Activated CD4-positive, alpha-beta T cell treated with anti-CD3 and anti-CD28 coated beads, Interleukin-2, amount 50 U/mL, for 16 hours (primary cell): ENCODE measurements at regions not wholly inside any gene's neighbourhood (a gene's known extent, or its start where the extent isn't known, plus 50 kb on each side); places are given as distances from the start of the nearest gene placed in this dataset.
A peak's percentile ranks its signal among the peaks of the same experiment; 100 is the strongest.

Source experiments
- DNase-seq: peaks from one replicate; pipeline ENCODE4 v3.0.0-alpha.2; 2020

- DNase-seq = peak; percentile 5
Measured at GRCh38 chr2:48145845-48146452, 168.5 kb upstream of the FOXN2 start.

GRCh38 chr2:48146552-48146951 lies 167.9 kb upstream of the FOXN2 start:
- DNase-seq = no peak

GRCh38 chr2:48147719-48148118 lies 166.8 kb upstream of the FOXN2 start:
- DNase-seq = no peak

- DNase-seq = no peak
Measured at GRCh38 chr2:48148841-48149430, 165.5 kb upstream of the FOXN2 start.

GRCh38 chr2:48157150-48157549 lies 157.3 kb upstream of the FOXN2 start:
- DNase-seq = no peak

- no peak for DNase-seq
Measured at GRCh38 chr2:48161628-48162027, 152.9 kb upstream of the FOXN2 start.

GRCh38 chr2:48162742-48163141 lies 151.7 kb upstream of the FOXN2 start:
- no peak for DNase-seq

GRCh38 chr2:48165070-48165753 lies 149.3 kb upstream of the FOXN2 start:
- no peak for DNase-seq

GRCh38 chr2:48169141-48169592 lies 145.3 kb upstream of the FOXN2 start:
- no peak for DNase-seq

GRCh38 chr2:48170281-48170680 lies 144.2 kb upstream of the FOXN2 start:
- no peak for DNase-seq

- no peak for DNase-seq
Measured at GRCh38 chr2:48173141-48173540, 141.3 kb upstream of the FOXN2 start.

- no peak for DNase-seq
Measured at GRCh38 chr2:48174503-48174902, 140.0 kb upstream of the FOXN2 start.

GRCh38 chr2:48175254-48175653 lies 139.2 kb upstream of the FOXN2 start:
- DNase-seq = no peak

- DNase-seq = no peak
Measured at GRCh38 chr2:48175656-48176055, 138.8 kb upstream of the FOXN2 start.

- no peak for DNase-seq
Measured at GRCh38 chr2:48176876-48177275, 137.6 kb upstream of the FOXN2 start.

GRCh38 chr2:48178611-48179010 lies 135.9 kb upstream of the FOXN2 start:
- DNase-seq = no peak

GRCh38 chr2:48180557-48180956 lies 133.9 kb upstream of the FOXN2 start:
- DNase-seq = no peak

GRCh38 chr2:48183276-48183675 lies 131.2 kb upstream of the FOXN2 start:
- no peak for DNase-seq

GRCh38 chr2:48183991-48184390 lies 130.5 kb upstream of the FOXN2 start:
- DNase-seq = no peak

GRCh38 chr2:48187503-48187902 lies 127.0 kb upstream of the FOXN2 start:
- no peak for DNase-seq

- DNase-seq = no peak
Measured at GRCh38 chr2:48189552-48190228, 124.8 kb upstream of the FOXN2 start.

- DNase-seq = no peak
Measured at GRCh38 chr2:48190230-48190629, 124.3 kb upstream of the FOXN2 start.

- DNase-seq = no peak
Measured at GRCh38 chr2:48194641-48195040, 119.8 kb upstream of the FOXN2 start.

- no peak for DNase-seq
Measured at GRCh38 chr2:48195169-48195568, 119.3 kb upstream of the FOXN2 start.
